NAMALWA (cell line): ENCODE measurements at regions not wholly inside any gene's neighbourhood (a gene's known extent, or its start where the extent isn't known, plus 50 kb on each side); places are given as distances from the start of the nearest gene placed in this dataset.

Experiments
- DNase-seq: peaks from one replicate; pipeline ENCODE4 v3.0.0-alpha.2; 2015; ENCODE audit warnings: low spot score

DNA sequence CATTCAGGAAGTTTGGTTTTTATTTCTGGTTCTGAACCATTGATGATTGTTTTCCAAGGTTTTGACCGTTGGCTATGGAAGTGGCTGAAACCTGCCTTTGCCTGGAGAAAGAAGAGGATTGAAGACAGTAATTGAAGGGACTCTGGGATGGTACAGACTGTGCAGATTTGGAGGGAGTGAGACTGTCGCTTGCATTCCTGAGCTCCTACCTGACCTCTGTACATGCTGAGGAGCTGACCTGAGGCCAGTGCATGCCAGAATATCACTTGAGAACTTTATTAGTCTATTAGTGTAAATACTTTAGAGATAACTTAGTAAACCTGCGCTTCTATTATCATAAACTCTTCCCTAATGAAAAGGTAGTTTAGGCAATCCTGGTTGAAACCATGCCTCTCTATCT is 276.4 kb downstream of the IRS2 start:
- DNase-seq, result no peak

DNA sequence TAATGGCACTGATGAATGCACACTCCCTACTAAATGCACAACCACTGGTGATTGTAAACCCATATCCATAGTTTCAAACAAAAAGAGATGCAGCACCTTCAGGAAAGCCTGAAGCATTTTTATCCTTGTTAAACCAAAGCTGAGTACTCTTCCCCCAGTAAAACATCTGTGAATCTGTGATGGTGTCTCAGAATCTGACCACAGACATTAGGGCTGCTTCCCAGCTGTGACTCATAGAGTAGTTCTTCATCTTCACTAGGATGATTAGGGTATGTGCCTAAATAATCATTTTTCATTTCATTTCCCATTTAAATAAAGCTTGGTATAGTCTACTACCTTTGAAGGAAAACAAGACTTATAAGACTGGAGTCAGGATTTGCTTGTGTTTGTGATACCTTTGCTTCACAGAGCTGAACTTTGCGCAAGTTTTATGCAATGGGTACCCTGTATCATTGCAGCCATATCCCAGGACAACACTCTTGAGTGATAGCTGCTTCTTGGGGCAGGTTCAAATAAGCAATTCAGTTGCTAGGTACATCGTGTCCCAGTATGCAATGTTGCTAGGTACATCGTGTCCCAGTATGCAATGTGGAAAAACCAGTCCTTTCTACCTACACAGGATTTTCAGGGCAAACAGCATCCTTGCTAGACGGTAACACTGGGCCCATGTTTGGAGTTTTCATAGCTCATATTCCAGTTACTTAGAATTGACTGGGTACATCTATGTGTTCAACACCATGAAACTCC is 277.1 kb downstream of the IRS2 start:
- no peak for DNase-seq

DNA sequence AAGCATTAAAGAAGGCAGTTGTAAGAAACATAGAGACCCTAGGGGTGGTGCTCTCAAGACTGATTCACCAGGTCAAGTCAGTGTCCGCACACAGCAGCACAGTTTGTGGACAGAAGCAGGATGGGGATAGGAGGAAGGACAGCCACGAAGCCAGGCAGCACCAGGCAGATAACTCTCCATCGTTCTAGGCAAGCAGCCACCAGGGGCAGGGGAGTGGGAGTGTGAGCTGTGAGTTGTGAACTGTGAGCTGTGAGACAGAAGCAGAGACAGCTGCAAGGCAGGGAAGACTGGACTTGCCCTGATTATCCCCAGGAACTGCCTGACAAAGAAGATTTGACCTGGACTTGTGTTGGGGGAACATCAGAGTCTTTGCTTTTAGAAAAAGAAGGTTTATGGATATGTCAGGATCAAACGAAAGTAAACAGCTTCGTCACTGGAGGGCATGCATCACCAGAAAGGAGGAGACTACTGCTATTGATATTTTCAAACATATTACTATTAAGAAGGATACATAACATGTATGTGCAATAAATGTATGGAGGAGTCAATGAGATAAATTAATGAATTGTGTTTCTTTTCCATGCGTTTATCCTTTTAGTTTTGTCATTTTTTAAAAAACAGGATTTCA is 286.1 kb downstream of the IRS2 start:
- DNase-seq, result peak; percentile 13

DNA sequence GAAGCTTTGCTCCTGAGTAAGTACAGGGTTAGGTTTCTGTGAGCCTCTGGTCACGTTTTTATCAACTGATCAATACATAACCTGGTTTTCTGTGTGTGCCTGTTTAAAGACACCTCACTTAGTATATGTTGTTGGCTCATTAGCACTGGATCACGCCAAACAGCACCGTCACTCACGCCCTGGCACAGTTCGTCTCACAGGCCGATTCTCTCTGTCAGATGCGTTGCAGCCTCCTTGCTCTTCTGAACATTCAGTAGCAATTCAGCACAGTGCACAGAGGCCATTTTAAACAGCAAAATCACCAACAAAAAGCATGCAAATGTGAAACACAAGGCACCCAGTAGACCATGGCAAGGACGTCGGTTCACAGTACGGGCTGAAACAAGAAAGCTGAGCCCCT is 288.5 kb downstream of the IRS2 start:
- no peak for DNase-seq

DNA sequence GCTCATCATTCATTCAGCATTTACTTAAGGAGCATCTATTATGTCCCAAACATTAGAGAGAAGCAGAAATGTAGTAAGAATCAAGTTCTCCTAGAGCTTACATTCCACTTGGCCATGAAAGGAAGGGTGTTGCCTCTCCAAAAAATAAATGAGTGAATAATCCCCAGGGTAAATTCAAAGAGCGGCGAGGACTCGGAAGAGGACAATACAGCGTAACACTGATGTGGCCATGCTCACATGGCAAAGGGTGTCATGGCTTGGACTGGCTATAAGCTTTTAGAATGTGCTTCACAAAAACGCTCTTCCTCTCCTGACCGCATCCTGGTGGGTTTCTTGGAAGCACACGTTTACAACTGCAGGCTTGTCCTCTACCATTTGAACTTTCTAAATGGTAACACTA is 290.2 kb downstream of the IRS2 start:
- DNase-seq, result no peak

DNA sequence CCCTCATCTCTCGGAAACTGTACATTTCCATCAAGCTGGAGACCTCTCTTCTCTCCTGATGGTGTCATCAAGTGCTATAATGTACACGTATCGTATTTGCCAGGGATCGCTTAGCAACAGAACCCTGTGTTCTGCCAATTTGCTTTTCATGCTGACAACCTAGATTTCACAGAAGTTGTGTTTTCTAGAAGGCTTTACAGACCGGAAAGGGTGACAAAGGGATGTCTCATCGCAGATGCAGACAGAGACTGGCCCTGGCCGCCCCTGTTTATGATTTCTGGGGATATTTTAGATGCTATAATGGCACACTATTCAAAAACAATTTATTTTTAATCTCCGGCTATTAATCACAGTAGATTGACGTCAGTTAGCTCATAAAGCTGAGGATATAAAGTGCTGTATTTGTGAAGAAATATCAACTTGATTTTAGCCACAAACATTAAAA is 291.4 kb downstream of the IRS2 start:
- DNase-seq, result no peak

DNA sequence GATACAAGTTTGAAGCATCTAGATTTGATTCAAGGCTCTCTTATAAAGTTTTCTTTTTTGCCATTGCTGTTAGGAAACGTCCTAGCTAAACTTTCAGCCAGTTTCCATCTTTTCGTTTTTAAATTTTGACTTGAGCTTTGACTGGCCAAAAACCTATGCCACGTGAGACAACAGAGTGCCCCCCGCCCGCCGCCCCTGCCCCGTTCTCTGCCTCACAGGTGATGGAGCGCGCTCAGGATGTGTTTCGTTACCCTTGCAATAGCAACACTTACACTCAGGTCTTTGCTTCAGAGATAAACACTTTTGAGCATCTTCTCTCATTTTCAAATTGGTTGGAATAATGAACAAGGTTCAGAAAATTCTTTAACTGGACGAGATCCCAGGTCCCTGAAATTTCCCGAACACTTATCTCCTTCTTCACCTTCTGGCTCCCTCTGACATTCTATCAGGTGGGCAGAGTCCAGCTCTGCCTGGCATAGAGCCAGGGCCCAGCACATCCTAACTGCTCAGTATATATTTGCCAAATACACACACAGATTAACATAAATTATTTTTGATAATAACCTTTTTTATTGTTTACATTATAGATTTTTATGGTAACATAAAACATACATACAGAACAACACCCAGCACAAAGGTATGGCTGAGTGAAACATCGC is 301.1 kb downstream of the IRS2 start:
- no peak for DNase-seq

DNA sequence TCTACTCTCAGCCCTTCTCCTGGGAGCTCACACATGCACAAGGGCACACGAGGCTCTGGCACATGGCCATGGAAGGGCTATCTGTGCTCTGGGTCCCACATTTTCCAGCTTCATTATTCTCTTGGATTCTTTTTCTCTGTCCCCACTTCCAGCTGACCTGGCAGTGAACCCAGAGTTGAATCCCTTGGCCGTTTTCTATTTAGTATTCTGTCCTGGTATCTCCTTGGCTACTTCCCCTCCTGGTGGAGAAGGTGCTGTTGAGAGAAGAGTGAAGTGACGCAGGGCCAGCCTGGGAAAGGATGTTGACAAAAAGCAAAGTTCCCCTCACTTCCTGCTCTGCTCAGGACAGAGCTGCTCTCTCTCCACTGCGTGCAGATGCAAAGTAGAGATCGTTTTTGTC is 303.1 kb downstream of the IRS2 start:
- DNase-seq, result no peak

DNA sequence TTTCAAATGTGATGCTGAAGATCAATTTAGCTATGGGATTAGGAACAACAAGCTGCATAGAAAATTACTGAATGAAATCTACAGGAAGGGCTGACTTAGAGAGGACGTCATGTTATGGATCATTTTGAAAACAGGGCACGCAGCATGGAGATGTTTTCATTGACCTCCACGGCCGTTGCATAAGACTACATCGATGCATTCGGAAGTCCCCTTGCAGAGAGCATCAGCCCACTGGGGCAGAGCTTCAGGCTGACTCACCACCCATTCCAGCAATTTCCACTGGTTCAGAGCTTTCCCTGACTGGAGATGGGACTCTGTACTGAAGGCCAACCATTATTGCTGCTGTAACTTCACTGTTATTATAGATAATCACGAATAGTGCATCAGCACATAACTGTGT is 305.3 kb downstream of the IRS2 start:
- no peak for DNase-seq

DNA sequence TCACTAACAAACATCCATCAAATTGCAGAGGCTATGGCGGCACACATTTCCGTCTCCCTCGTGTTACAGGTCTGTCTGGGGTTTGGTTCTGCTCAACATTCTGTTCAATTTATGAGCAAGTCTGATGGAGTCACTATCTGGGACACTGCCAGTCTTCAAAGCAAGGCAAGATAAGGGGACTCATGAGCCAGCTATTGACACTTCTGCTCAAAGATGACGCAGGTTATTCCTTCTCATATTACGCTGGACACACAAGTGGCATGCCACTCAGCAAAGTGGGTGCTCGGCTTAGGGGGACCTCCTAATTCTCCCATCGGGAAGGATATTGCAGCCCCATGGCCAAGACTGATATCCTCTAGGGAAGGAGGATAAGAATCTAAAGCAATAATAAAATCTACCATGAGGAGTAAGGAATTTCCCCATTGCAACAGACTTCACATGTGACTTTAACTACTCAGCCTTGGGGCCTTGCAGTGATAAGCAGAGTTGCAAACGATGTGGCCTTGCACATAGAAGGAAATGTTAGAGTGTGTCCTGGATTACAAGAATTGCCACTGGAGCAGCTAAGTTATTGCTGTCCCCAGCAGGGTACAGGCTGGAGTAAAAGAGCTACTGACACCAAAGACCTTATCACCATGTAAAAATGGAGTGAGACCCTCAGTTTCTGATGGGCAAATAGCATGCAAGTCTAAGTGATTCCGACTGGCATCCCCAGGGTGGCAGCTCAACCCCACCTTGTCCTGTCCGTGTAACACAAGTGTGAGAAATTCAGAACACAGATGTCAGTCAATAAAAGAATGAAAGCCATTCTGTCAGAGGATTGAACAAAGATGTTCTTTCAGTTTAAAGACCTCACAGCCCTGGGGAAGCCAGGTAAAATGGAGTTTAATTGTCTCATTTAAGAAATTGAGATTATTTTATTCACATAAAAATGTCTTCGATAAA is 306.1 kb downstream of the IRS2 start:
- DNase-seq, result no peak

DNA sequence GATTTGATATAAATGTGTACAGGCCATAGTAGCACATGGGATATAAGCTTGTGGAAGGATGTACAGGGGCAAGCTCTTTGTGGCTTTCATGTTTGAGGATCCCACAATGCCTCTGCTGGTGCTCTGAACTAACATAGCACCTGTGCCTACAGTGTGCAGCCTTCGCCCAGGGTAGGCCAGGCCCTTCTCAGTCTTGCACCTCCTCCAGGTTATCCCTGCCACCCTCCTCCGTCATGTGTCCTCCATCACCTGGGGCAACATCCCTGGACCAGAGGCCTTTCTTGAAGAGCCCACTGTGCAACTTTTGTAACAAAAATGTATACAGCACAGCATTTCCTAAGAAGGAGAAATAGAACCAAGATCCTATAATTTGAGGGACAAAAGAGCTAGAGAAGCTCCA is 306.8 kb downstream of the IRS2 start:
- no peak for DNase-seq

DNA sequence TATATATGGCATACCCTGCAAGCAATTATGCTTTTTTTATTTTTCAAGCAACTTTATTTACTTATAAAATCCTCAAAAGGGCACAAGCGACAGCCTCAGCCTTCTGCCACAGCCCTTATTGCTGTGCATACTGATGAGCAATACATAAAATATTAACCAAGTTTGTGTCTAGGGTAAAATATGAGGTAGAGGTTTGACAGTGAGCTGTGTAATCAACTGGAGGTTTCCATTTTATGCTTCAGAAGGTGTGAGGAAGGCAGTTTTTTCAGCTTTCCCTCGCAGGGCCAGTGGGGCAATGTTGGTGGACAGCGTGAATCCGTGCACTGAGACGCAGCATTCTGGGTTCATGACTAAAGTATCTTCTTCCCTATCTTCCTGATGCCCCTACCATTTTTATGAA is 310.4 kb downstream of the IRS2 start:
- no peak for DNase-seq

DNA sequence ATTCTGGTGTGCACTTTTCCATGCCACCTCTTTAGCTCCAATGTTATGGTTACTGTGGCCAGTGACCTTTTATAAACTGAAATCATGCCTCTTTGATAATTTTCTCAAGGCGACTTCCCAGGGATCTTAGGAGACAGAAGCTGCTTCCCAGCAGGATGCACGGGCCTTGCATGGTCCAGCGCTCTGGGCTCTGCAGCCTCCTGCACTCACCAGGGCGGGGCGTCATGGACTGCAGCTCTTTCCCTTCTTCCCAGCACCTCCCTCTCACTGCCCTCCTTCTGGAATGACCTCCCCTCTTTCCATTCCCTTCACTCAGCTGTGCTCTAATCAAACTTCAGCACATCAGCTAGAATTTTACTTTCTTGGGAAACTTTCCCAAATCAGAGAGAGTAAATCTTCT is 318.3 kb downstream of the IRS2 start:
- DNase-seq, result no peak

DNA sequence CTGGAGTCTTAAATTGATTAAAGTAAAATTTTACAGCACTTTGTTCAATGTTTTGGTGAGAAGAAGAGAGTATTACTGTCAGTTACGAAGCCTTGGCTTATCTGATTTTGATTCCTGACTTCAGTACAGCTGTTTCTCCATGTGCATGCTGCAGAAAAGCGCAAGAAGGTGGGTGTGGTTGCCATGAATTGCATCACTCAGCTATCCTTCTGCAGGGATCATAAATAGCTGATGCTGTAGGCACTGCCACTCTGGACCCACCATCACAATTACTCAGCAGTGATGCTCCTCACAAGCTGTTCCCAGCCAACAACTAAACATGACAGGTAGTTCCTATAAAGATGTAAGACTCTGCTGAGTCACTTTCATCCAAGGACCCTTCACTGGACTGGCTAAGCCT is 321.2 kb downstream of the IRS2 start:
- no peak for DNase-seq

DNA sequence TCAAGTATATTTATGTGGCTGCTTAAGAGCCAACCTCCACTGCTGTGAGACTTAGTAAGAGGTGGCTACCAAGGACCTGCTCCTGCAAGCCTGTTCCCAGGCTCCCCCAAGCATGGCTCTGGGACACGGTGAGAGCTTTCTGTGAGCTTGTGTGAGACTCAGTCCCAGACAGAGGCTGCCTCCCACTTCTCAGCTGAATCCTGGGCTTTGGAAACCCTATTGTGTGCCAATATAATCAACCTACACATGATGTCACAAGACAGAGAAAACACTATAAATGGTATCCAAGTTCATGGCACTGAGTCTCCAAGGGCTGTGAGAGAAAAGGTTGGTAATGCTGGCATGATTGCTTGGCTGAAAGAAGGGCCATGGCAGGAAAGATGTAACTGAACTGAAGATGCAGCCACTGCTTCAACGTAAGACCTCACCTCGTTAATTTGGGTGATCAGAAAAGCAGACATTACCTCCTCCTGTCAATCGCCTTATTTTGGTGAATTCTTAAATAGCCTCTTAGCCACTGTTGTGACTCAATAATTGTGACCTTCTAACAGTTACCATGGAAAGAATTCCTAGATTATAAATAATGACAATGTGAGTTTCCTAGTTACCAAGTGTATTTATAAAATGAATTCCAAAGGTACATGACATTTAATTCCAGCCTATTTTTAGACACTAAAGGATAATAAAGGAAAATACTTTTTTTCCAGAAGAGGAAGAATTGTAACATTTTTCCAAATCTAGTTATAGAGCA is 332.0 kb downstream of the IRS2 start:
- no peak for DNase-seq

DNA sequence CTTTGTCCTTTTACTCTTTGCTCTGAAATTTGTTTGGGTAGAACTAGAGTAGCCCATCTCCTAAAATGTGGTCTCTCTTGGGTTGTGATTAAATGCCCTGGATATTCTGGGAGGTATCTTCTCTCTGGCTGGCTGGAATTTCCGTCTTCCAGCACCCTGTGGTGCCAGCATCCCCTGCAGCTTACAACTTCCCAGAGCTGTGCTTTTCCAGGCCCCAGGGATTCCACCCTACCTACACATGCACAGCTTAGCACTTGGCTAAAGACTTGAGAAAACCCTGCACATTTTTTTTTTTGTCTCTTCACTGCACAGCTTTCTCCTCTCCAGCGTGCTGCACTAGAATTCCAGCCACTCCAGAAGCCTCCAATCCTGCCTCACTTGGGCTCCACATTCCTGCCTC is 334.7 kb downstream of the IRS2 start:
- no peak for DNase-seq

DNA sequence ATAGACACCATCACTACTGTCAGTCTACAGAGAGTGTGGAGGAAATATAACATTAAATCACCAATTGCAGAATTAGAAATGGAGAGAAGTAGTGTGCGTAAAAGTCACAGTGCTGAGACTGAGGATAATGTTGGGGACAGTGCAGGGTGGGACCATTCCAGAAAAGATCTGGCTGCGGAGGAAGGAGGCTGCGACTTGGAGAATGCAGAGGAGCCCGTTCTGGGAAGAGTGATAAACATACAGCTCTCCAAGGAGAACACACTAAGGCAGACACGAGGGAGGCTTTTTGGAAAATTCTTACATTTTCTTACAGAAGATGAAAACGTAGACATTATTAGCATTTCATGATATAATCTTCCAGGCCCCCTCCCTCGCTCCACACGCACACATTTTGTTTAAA is 337.8 kb downstream of the IRS2 start:
- DNase-seq, result no peak

DNA sequence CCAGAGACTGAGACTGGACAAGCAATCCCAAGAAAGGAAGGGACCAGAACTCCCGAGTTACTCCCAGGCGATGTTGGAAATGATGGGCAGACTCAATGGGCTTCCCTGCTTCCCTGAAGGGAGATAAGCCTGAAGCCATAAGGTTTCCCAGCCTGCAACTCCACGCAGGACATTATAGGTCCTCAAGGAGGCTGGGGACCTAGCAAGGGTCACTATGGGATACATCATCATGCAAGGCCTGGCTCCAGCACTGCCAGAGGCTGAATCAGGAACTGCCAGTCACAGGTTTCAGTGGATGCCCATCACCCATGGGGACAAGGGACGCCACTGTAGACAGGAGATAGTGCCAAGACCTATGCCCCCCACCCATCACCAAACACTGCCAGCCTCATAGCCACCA is 338.7 kb downstream of the IRS2 start:
- no peak for DNase-seq

DNA sequence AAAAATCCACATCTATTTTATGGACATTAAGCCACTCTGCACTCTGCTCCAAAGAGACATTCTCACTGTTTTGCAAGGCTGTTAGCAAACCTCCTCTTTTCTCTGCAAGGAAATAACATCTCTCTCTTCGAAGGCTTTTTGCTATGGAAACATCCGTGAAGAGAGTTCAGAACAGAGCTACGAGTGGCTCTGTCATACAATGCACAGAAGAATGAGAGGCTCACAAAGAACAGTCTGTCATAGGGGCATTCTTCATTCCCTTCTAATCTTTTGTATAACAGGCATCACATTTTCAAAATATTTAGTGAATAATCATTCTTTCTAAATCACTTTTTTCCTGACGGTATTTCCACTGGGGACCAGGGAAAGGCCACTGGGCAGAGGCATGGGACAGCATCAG is 346.1 kb downstream of the IRS2 start:
- no peak for DNase-seq

DNA sequence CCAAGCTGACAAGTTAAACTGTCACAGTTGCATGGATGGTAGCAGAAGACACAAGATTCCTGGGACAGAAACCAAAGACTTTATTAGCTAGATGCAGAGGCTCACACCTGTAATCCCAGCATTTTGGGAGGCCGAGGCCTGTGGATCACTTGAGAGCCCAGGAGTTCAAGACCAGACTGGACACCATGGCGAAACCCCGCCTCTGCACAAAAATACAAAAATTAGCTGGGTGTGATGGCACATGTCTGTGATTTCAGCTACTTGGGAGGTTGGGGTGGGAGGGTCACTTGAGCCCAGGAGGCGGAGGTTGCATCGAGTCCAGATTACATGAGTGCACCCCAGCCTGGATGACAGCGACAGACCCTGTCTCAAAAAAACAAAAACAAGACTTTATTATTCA is 346.6 kb downstream of the IRS2 start:
- no peak for DNase-seq

DNA sequence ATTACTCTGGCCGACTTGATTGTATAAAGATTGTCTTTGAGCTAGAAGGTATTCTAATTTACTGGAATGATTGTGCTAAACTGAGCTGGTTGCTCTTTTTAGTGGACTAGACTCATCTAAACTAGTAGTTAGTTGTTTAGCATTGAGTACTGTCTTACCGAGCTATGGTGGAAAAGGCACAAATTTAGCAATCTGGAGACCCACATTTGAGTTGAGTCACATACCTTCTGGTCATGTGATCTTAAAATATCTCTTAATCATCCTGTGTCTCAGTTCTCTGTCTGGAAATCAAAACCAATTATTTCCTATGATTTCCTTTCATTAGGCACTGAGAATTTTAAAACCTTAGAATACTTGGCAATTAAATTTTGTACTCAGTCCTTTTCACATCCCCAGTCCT is 349.5 kb downstream of the IRS2 start:
- no peak for DNase-seq
